ENCODE measurements at regions not wholly inside any gene's neighbourhood (a gene's known extent, or its start where the extent isn't known, plus 50 kb on each side); places are given as distances from the start of the nearest gene placed in this dataset.

DNA sequence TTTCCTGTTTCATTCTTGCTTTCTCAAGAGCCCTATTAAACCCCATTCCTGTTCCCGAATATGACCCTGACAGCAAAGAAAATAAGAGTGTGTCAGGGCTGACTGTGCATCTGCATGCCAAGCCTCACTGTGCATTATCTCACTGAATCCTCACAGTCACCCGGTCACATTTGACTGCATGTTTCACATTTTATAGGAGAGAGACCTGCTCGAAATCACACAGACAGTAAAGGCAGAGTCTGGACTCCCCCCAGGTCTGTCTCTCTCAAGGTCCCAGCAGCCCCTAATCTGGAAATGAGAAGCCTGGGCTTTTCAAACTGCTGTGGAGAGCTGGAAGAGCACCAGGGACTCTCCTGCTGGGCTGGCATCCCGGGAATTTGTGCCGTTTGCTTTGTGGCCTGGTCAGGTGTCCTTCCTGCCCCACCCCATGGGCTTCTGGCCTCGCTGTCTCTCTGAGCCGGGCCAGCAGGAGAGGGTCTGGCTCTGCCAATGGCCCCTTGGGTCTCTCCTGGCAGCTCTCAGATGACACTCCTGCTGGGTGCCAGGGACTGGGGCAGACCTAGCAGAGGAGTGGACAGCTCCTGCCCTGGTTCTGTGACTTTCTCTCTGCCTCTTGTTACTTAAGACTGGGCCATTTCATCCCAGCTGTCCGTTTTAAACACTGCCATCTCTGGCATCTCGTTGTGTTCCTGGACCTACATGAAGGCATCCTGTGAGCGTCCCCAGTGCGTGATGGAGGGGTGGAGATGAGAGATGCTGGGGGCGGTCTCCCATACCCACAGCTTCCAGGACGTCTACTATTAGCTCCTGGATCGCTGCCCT, 173.6 kb downstream of the ARHGAP12 start:
- ATAC-seq (peak; percentile 45), DNase-seq (ENCODE audit: low spot score) (peak; percentile 91)
- H2AFZ ChIP-seq: no peak overlapping the region
- no peaks in the 10 kb centered on the region for H4K20me1 ChIP-seq (replicated peaks; ENCODE audit: insufficient read depth)
- H3K79me2 ChIP-seq (replicated peaks; ENCODE audit: insufficient read depth): no peaks in the 10 kb centered on the region
- H3F3A ChIP-seq (replicated peaks; ENCODE audit: low read depth): 0 out of 2 replicates have a peak, but pooled peaks cover 7% of the 10 kb centered on the region
- H3K36me3 Mint-ChIP-seq (ENCODE audit: low read depth): peaks cover 6% of the 10 kb centered on the region; the same call in 2 of the 3 replicates
- peaks cover 48% of the 10 kb centered on the region for H3K4me1 Mint-ChIP-seq
- H3K9me2 ChIP-seq (ENCODE audit: insufficient read depth): no peaks in the 10 kb centered on the region
- TF ChIP-seq JUNB (IDR thresholded peaks at IDR 0.05; ENCODE audit: unreplicated experiment): no peak
- TF ChIP-seq, protein P1, sequence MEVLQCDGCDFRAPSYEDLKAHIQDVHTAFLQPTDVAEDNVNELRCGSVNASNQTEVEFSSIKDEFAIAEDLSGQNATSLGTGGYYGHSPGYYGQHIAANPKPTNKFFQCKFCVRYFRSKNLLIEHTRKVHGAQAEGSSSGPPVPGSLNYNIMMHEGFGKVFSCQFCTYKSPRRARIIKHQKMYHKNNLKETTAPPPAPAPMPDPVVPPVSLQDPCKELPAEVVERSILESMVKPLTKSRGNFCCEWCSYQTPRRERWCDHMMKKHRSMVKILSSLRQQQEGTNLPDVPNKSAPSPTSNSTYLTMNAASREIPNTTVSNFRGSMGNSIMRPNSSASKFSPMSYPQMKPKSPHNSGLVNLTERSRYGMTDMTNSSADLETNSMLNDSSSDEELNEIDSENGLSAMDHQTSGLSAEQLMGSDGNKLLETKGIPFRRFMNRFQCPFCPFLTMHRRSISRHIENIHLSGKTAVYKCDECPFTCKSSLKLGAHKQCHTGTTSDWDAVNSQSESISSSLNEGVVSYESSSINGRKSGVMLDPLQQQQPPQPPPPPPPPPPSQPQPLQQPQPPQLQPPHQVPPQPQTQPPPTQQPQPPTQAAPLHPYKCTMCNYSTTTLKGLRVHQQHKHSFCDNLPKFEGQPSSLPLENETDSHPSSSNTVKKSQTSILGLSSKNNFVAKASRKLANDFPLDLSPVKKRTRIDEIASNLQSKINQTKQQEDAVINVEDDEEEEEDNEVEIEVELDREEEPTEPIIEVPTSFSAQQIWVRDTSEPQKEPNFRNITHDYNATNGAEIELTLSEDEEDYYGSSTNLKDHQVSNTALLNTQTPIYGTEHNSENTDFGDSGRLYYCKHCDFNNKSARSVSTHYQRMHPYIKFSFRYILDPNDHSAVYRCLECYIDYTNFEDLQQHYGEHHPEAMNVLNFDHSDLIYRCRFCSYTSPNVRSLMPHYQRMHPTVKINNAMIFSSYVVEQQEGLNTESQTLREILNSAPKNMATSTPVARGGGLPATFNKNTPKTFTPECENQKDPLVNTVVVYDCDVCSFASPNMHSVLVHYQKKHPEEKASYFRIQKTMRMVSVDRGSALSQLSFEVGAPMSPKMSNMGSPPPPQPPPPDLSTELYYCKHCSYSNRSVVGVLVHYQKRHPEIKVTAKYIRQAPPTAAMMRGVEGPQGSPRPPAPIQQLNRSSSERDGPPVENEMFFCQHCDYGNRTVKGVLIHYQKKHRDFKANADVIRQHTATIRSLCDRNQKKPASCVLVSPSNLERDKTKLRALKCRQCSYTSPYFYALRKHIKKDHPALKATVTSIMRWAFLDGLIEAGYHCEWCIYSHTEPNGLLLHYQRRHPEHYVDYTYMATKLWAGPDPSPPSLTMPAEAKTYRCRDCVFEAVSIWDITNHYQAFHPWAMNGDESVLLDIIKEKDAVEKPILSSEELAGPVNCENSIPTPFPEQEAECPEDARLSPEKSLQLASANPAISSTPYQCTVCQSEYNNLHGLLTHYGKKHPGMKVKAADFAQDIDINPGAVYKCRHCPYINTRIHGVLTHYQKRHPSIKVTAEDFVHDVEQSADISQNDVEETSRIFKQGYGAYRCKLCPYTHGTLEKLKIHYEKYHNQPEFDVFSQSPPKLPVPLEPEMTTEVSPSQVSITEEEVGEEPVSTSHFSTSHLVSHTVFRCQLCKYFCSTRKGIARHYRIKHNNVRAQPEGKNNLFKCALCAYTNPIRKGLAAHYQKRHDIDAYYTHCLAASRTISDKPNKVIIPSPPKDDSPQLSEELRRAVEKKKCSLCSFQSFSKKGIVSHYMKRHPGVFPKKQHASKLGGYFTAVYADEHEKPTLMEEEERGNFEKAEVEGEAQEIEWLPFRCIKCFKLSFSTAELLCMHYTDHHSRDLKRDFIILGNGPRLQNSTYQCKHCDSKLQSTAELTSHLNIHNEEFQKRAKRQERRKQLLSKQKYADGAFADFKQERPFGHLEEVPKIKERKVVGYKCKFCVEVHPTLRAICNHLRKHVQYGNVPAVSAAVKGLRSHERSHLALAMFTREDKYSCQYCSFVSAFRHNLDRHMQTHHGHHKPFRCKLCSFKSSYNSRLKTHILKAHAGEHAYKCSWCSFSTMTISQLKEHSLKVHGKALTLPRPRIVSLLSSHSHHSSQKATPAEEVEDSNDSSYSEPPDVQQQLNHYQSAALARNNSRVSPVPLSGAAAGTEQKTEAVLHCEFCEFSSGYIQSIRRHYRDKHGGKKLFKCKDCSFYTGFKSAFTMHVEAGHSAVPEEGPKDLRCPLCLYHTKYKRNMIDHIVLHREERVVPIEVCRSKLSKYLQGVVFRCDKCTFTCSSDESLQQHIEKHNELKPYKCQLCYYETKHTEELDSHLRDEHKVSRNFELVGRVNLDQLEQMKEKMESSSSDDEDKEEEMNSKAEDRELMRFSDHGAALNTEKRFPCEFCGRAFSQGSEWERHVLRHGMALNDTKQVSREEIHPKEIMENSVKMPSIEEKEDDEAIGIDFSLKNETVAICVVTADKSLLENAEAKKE (CRISPR knock-in tag; IDR thresholded peaks at IDR 0.05): 0 out of 2 replicates have a peak, but pooled peaks have one; percentile 36
- no peak for TF ChIP-seq ZNF331 (CRISPR knock-in tag; IDR thresholded peaks at IDR 0.05; ENCODE audit: low read depth)
- TF ChIP-seq STAT1 (IDR thresholded peaks at IDR 0.05; ENCODE audit: unreplicated experiment): no peak
- TF ChIP-seq, protein P2, sequence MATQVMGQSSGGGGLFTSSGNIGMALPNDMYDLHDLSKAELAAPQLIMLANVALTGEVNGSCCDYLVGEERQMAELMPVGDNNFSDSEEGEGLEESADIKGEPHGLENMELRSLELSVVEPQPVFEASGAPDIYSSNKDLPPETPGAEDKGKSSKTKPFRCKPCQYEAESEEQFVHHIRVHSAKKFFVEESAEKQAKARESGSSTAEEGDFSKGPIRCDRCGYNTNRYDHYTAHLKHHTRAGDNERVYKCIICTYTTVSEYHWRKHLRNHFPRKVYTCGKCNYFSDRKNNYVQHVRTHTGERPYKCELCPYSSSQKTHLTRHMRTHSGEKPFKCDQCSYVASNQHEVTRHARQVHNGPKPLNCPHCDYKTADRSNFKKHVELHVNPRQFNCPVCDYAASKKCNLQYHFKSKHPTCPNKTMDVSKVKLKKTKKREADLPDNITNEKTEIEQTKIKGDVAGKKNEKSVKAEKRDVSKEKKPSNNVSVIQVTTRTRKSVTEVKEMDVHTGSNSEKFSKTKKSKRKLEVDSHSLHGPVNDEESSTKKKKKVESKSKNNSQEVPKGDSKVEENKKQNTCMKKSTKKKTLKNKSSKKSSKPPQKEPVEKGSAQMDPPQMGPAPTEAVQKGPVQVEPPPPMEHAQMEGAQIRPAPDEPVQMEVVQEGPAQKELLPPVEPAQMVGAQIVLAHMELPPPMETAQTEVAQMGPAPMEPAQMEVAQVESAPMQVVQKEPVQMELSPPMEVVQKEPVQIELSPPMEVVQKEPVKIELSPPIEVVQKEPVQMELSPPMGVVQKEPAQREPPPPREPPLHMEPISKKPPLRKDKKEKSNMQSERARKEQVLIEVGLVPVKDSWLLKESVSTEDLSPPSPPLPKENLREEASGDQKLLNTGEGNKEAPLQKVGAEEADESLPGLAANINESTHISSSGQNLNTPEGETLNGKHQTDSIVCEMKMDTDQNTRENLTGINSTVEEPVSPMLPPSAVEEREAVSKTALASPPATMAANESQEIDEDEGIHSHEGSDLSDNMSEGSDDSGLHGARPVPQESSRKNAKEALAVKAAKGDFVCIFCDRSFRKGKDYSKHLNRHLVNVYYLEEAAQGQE (IDR thresholded peaks at IDR 0.05; ENCODE audit: unreplicated experiment): peak; percentile 22
- TF ChIP-seq EZH2 (IDR thresholded peaks at IDR 0.05; ENCODE audit: low read depth, unreplicated experiment): no peak
- TF ChIP-seq POLR2AphosphoS5 (IDR thresholded peaks at IDR 0.05; ENCODE audit: low read depth): no peak
- TF ChIP-seq, protein P3, sequence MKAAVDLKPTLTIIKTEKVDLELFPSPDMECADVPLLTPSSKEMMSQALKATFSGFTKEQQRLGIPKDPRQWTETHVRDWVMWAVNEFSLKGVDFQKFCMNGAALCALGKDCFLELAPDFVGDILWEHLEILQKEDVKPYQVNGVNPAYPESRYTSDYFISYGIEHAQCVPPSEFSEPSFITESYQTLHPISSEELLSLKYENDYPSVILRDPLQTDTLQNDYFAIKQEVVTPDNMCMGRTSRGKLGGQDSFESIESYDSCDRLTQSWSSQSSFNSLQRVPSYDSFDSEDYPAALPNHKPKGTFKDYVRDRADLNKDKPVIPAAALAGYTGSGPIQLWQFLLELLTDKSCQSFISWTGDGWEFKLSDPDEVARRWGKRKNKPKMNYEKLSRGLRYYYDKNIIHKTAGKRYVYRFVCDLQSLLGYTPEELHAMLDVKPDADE (IDR thresholded peaks at IDR 0.05): no peak
- TF ChIP-seq ZNF114 (CRISPR knock-in tag; IDR thresholded peaks at IDR 0.05): 0 out of 2 replicates have a peak, but pooled peaks have one; percentile 8
- TF ChIP-seq CREB1 (CRISPR knock-in tag; IDR thresholded peaks at IDR 0.05; ENCODE audit: low read depth): no peak
- TF ChIP-seq EZH2phosphoT487 (IDR thresholded peaks at IDR 0.05; ENCODE audit: unreplicated experiment): no peak
- no peak for TF ChIP-seq NANOG (IDR thresholded peaks at IDR 0.05; ENCODE audit: borderline replicate concordance)
- TF ChIP-seq, protein P4, sequence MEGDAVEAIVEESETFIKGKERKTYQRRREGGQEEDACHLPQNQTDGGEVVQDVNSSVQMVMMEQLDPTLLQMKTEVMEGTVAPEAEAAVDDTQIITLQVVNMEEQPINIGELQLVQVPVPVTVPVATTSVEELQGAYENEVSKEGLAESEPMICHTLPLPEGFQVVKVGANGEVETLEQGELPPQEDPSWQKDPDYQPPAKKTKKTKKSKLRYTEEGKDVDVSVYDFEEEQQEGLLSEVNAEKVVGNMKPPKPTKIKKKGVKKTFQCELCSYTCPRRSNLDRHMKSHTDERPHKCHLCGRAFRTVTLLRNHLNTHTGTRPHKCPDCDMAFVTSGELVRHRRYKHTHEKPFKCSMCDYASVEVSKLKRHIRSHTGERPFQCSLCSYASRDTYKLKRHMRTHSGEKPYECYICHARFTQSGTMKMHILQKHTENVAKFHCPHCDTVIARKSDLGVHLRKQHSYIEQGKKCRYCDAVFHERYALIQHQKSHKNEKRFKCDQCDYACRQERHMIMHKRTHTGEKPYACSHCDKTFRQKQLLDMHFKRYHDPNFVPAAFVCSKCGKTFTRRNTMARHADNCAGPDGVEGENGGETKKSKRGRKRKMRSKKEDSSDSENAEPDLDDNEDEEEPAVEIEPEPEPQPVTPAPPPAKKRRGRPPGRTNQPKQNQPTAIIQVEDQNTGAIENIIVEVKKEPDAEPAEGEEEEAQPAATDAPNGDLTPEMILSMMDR (conservative IDR thresholded peaks at IDR 0.05; ENCODE audit: low read depth in 2 of 2): no peak
- 0 out of 2 replicates have a peak overlapping the region, but pooled peaks have one; percentile 2 for H3K4me3 ChIP-seq
- H3K4me2 ChIP-seq: peak overlapping the region; percentile 64
- H3K4me3 Mint-ChIP-seq: no peak overlapping the region
- no peaks in the 10 kb centered on the region; the same call in 2 of the 3 replicates for H3K9me3 Mint-ChIP-seq
- H3K27ac Mint-ChIP-seq: peak overlapping the region; percentile 91
- H3K27me3 ChIP-seq (ENCODE audit: insufficient read depth): no peaks in the 10 kb centered on the region
- no peaks in the 10 kb centered on the region for H3K36me3 ChIP-seq (ENCODE audit: insufficient read depth)
- peaks cover 45% of the 10 kb centered on the region for H3K4me1 ChIP-seq (ENCODE audit: insufficient read depth)
- H3K27ac ChIP-seq (ENCODE audit: low read depth): peak overlapping the region; percentile 85
- H3K27me3 Mint-ChIP-seq (ENCODE audit: insufficient read depth, low read depth, poor library complexity): peaks cover 14% of the 10 kb centered on the region

Measured in GM23338 (cell line).